ENCODE measurements at regions not wholly inside any gene's neighbourhood (a gene's known extent, or its start where the extent isn't known, plus 50 kb on each side); places are given as distances from the start of the nearest gene placed in this dataset.
A peak's percentile ranks its signal among the peaks of the same experiment; 100 is the strongest.

- peak; percentile 16 for DNase-seq (ENCODE audit: low read depth)
- H3K4me3 ChIP-seq (ENCODE audit: low read length), result no peak overlapping the region
- TF ChIP-seq, protein P1, sequence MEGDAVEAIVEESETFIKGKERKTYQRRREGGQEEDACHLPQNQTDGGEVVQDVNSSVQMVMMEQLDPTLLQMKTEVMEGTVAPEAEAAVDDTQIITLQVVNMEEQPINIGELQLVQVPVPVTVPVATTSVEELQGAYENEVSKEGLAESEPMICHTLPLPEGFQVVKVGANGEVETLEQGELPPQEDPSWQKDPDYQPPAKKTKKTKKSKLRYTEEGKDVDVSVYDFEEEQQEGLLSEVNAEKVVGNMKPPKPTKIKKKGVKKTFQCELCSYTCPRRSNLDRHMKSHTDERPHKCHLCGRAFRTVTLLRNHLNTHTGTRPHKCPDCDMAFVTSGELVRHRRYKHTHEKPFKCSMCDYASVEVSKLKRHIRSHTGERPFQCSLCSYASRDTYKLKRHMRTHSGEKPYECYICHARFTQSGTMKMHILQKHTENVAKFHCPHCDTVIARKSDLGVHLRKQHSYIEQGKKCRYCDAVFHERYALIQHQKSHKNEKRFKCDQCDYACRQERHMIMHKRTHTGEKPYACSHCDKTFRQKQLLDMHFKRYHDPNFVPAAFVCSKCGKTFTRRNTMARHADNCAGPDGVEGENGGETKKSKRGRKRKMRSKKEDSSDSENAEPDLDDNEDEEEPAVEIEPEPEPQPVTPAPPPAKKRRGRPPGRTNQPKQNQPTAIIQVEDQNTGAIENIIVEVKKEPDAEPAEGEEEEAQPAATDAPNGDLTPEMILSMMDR (conservative IDR thresholded peaks at IDR 0.05; ENCODE audit: low read depth, low read length), result no peak
Observed at GRCh38 chr2:30385327-30385726, 61.7 kb upstream of the LCLAT1 start.

GRCh38 chr2:30392097-30392496, 54.9 kb upstream of the LCLAT1 start:
- TF ChIP-seq, protein P1 (conservative IDR thresholded peaks at IDR 0.05; ENCODE audit: low read depth, low read length), result no peak
- no peak overlapping the region for H3K4me3 ChIP-seq (ENCODE audit: low read length)
- peak; percentile 28 for DNase-seq (ENCODE audit: low read depth)

- DNase-seq (ENCODE audit: low read depth), result no peak
- no peak overlapping the region for H3K4me3 ChIP-seq (ENCODE audit: low read length)
- TF ChIP-seq, protein P1 (conservative IDR thresholded peaks at IDR 0.05; ENCODE audit: low read depth, low read length), result no peak
Observed at GRCh38 chr2:30393510-30393909, 53.5 kb upstream of the LCLAT1 start.

DNA sequence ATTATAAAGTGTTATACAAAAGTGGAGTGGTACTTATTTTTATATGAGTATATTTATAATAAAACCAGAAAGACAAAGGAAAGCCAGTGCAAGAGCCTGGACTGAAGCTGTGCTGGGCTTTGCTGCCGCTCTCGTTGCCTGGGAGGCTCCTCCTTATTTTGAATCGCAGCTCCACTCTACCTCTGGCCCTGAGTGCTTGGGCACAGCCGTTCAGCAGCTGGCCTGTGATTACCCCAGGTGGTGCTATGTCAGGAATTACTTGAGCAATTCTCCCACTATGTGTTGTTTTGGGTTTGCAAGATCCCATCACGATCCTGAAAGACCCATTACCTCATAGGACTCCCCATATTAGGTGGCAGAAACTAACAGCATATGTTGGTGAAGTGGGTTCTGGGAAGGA, 53.0 kb upstream of the LCLAT1 start:
- no peak for DNase-seq (ENCODE audit: low read depth)
- TF ChIP-seq, protein P1 (conservative IDR thresholded peaks at IDR 0.05; ENCODE audit: low read depth, low read length), result no peak
- no peak overlapping the region for H3K4me3 ChIP-seq (ENCODE audit: low read length)

GRCh38 chr2:30396436-30397232, 50.4 kb upstream of the LCLAT1 start:
- no peak overlapping the region for H3K4me3 ChIP-seq (ENCODE audit: low read length)
- TF ChIP-seq, protein P1 (conservative IDR thresholded peaks at IDR 0.05; ENCODE audit: low read depth, low read length), result no peak
- DNase-seq (ENCODE audit: low read depth), result no peak
